ENCODE measurements at regions not wholly inside any gene's neighbourhood (a gene's known extent, or its start where the extent isn't known, plus 50 kb on each side); places are given as distances from the start of the nearest gene placed in this dataset.
"Not testable (repeated sequence)": the region's sequence is repeated elsewhere in the genome, so short reads cannot be mapped to it uniquely, and the experiment has no call there.

DNA sequence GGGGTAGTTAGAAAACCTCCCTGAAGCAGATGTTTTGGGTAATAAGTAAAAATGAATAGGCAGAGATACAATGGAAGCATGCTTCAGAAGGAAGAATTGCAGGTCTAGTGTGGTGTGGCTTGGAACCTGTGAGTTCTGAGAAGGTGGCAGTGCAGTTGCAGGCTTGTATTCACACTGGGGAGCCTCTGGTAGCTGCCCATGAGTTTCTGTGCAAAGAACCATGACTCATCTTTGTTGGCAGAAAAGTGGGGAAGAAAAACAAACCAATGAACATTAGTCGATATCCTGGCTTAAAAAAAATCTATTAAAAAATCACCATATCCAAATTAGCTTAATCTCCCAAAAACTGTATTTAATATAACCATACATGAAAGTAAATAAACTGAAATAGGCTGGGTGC lies 232.6 kb downstream of the FAT3 start:
- Mint-ChIP-seq H3K27ac (no peak overlapping the region), H3K4me3 (no peak overlapping the region), H3K4me1 (no peaks in the 10 kb centered on the region), H3K27me3 (no peaks in the 10 kb centered on the region), H3K9me3 (peaks cover 0 to 8% of the 10 kb centered on the region in 2 donors)
- DNase-seq (no peak), ATAC-seq (no peak)

DNA sequence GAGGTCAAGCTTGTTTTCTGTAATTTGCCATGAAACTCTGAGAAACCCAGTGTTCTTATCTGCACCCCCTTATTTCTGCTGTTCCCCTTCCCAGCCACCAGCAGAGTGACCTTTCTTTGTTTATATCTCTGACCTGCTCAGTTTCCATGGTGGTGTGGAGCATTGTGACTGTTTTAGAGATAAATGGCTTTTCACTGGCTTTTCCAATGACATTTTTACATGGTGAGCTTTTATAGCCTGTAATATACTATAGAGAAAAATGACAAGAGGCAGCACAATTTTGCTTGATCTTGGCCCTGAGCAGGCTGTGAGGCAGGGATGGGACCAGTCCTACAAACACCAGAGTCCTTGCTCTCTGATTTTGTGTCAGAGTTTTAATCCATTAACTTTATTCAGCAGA lies 233.9 kb downstream of the FAT3 start:
- no peaks in the 10 kb centered on the region for H3K4me1 Mint-ChIP-seq
- H3K27me3 Mint-ChIP-seq: no peaks in the 10 kb centered on the region
- DNase-seq: no peak
- H3K4me3 Mint-ChIP-seq: no peak overlapping the region
- H3K9me3 Mint-ChIP-seq: peaks cover 0 to 8% of the 10 kb centered on the region in 2 donors
- no peak for ATAC-seq
- no peak overlapping the region for H3K27ac Mint-ChIP-seq

DNA sequence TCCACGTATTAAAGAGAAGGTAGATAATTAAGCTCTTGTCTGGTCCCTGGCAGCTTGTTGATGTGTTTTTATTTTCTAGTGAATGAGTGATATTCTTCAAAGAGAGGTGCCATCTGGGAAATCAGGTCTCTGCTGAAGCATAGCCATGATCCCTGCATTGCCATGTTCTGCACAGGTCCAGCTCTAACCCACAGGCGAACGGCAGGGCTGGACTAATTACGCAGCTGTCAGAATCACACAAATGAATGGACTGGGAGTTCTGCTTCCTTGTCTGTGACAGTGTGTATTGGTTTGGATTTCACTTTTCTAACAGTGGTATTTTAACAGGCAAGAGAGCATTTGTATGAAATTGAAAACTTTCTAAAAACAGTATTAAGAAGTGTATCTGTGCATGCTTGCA lies 235.6 kb downstream of the FAT3 start:
- Mint-ChIP-seq H3K27me3 (no peaks in the 10 kb centered on the region), H3K27ac (no peak overlapping the region), H3K9me3 (peaks cover 0 to 8% of the 10 kb centered on the region in 2 donors), H3K4me3 (no peak overlapping the region), H3K4me1 (no peaks in the 10 kb centered on the region)
- no peak for ATAC-seq
- DNase-seq: no peak

GRCh38 chr11:92461447-92461846 lies 236.8 kb downstream of the FAT3 start:
- no peaks in the 10 kb centered on the region for H3K27me3 Mint-ChIP-seq
- no peak overlapping the region for H3K27ac Mint-ChIP-seq
- no peak overlapping the region for H3K4me3 Mint-ChIP-seq
- no peaks in the 10 kb centered on the region for H3K4me1 Mint-ChIP-seq
- DNase-seq (no peak), ATAC-seq (no peak)
- H3K9me3 Mint-ChIP-seq: peaks cover 0 to 8% of the 10 kb centered on the region in 2 donors

GRCh38 chr11:92462821-92463220 lies 238.2 kb downstream of the FAT3 start:
- Mint-ChIP-seq H3K27me3 (no peaks in the 10 kb centered on the region), H3K4me1 (no peaks in the 10 kb centered on the region), H3K4me3 (no peak overlapping the region), H3K9me3 (no peaks in the 10 kb centered on the region), H3K27ac (no peak overlapping the region)
- ATAC-seq (no peak), DNase-seq (no peak)

- ATAC-seq: no peak
- Mint-ChIP-seq H3K9me3 (no peaks in the 10 kb centered on the region), H3K4me1 (no peaks in the 10 kb centered on the region), H3K27ac (no peak overlapping the region), H3K27me3 (no peaks in the 10 kb centered on the region), H3K4me3 (no peak overlapping the region)
- DNase-seq: no peak
These were observed 240.2 kb downstream of the FAT3 start for GRCh38 chr11:92464822-92465221.

GRCh38 chr11:92465410-92465809 lies 240.8 kb downstream of the FAT3 start:
- H3K4me1 Mint-ChIP-seq, H3K27ac Mint-ChIP-seq, H3K9me3 Mint-ChIP-seq, DNase-seq, H3K4me3 Mint-ChIP-seq, ATAC-seq, H3K27me3 Mint-ChIP-seq: not testable (repeated sequence)

- ATAC-seq: no peak
- no peaks in the 10 kb centered on the region for H3K27me3 Mint-ChIP-seq
- no peak for DNase-seq
- H3K9me3 Mint-ChIP-seq: no peaks in the 10 kb centered on the region
- H3K27ac Mint-ChIP-seq: no peak overlapping the region
- no peak overlapping the region for H3K4me3 Mint-ChIP-seq
- H3K4me1 Mint-ChIP-seq: no peaks in the 10 kb centered on the region
These were observed 249.1 kb downstream of the FAT3 start for GRCh38 chr11:92473736-92474135.

DNA sequence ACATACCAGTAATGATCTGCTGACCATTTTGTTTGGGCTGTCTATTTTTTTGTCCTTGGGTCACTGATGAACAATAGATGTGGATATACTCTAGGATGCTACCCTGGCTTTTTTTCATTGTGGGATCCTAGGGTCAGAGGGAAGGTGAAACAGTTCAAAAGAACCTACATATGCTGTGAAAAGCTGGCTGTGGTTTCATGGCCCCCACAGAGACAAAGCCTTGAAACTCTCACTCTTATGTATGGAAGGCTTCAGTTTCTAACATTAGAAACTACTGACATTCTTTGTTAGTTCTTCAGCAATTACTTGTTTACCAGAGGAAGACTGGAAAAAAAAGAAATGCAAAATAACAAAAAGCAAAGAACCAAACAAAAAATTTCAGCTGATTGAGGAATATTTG lies 250.7 kb downstream of the FAT3 start:
- no peaks in the 10 kb centered on the region for H3K27me3 Mint-ChIP-seq
- no peaks in the 10 kb centered on the region for H3K4me1 Mint-ChIP-seq
- H3K4me3 Mint-ChIP-seq: no peak overlapping the region
- DNase-seq: no peak
- no peak overlapping the region for H3K27ac Mint-ChIP-seq
- ATAC-seq: no peak
- H3K9me3 Mint-ChIP-seq: no peaks in the 10 kb centered on the region

DNA sequence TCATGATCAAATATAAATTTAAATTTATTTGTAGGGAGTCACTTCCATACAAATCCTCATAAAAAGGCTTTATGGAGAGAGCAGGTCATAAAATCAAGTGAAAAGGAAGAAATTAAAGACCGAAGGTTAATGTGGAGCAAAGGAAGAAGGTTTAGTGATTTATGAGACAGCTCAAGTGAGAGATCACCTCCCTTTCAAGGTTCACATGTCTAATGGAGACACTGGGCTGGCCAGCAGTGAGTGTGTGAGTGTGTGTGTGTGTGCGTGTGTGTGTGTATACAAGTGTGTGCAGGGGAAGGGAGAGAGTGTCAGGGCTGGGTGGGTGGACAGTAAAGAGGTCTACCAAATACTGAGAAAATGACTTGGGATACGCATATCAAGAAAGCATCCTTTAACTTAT lies 251.2 kb downstream of the FAT3 start:
- Mint-ChIP-seq H3K9me3 (no peaks in the 10 kb centered on the region), H3K4me3 (no peak overlapping the region), H3K4me1 (no peaks in the 10 kb centered on the region), H3K27me3 (no peaks in the 10 kb centered on the region), H3K27ac (no peak overlapping the region)
- ATAC-seq (no peak), DNase-seq (no peak)

- no peaks in the 10 kb centered on the region for H3K4me1 Mint-ChIP-seq
These were observed 253.1 kb downstream of the FAT3 start for GRCh38 chr11:92477686-92478085.

GRCh38 chr11:92480499-92480898 lies 255.9 kb downstream of the FAT3 start:
- H3K9me3 Mint-ChIP-seq: no peaks in the 10 kb centered on the region
- H3K27me3 Mint-ChIP-seq: no peaks in the 10 kb centered on the region
- H3K27ac Mint-ChIP-seq: no peak overlapping the region
- ATAC-seq: no peak
- H3K4me3 Mint-ChIP-seq: no peak overlapping the region
- no peak for DNase-seq
- H3K4me1 Mint-ChIP-seq: no peaks in the 10 kb centered on the region

More at GRCh38 chr11:92477686-92478085, 253.1 kb downstream of the FAT3 start:
- Mint-ChIP-seq H3K4me3 (no peak overlapping the region), H3K9me3 (no peaks in the 10 kb centered on the region), H3K27me3 (no peaks in the 10 kb centered on the region), H3K27ac (no peak overlapping the region)
- no peak for DNase-seq
- no peak for ATAC-seq

DNA sequence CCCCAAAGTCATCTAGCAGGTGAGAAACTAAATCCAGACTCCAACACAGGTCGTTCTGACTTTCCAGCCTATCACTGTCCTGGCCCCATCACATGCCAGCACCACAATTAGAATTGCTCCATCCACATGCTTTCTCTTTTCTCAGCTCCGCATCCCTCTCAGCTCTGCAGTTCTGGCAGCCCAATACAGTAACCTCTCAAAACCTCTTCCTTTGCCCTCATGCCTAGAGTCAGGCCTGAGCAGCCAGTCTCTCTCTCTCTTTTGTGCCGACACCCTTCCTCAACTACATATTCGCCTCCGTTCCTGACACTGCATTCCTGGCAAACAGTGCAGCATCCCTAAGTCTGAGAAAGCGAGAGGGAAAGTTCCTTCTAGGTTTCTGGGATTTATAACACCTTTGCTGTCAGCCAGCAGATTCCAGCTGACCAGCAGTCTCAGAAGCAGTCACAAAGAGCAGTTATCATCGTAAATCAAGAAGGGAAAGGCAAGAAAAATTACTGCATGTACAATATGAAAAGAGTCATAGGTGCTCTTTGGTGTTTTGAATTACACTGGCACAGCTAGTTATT lies 258.0 kb downstream of the FAT3 start:
- no peak overlapping the region for H3K4me3 Mint-ChIP-seq
- DNase-seq (no peak), ATAC-seq (no peak)
- no peaks in the 10 kb centered on the region for H3K9me3 Mint-ChIP-seq
- H3K4me1 Mint-ChIP-seq: no peaks in the 10 kb centered on the region
- no peak overlapping the region for H3K27ac Mint-ChIP-seq
- H3K27me3 Mint-ChIP-seq: no peaks in the 10 kb centered on the region

GRCh38 chr11:92484570-92484969 lies 260.0 kb downstream of the FAT3 start:
- no peak overlapping the region for H3K27ac Mint-ChIP-seq
- no peak overlapping the region for H3K4me3 Mint-ChIP-seq
- no peak for DNase-seq
- no peaks in the 10 kb centered on the region for H3K9me3 Mint-ChIP-seq
- no peak for ATAC-seq
- H3K27me3 Mint-ChIP-seq: no peaks in the 10 kb centered on the region
- H3K4me1 Mint-ChIP-seq: no peaks in the 10 kb centered on the region

DNA sequence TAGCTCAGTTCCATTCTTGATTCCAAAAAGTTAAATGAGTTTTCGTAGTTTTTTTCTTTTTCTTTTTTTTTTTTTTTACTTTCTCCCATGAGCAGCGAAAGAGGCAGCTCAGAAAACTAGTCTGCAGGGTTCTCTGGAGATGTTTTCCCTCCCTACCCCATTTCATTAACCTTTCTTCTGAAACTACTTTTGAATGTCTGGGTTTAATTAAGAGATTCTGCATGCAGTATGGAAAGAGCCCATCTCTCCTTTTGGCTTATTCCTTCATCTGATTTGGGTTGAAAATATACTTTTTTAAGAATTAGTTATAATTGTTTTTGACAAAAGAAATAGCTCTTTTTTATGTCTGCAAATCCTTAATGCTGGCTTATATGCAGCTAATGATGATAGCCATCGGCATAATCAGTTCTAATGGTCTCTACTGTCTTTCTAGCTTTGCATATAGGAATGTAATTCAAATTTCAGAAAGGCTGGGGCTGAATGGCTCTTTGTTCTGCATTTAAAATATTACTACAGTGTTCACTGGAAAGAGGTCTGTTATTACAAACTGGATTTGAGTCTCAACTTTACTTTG lies 265.3 kb downstream of the FAT3 start:
- H3K4me3 Mint-ChIP-seq: no peak overlapping the region
- no peak overlapping the region for H3K27ac Mint-ChIP-seq
- no peaks in the 10 kb centered on the region for H3K9me3 Mint-ChIP-seq
- DNase-seq (no peak), ATAC-seq (no peak)
- H3K4me1 Mint-ChIP-seq: no peaks in the 10 kb centered on the region
- H3K27me3 Mint-ChIP-seq: no peaks in the 10 kb centered on the region

DNA sequence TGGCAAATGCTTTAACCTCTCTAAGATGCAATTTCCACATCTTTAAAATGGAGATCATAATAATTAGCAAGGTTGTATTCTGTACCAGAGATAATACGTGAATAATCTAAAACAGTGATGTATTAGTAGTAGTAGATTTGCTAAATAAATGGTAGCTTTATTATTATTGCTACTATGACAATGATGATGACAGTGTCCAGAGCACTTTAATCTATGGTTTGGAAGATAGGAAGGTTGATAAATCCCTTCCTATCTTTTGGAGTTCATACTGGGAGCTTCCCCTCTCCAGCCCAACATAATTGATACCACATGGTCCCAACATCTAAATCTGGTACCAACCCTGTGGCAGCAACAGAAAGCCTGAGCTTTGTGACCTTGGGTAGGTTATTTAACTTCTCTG lies 267.8 kb downstream of the FAT3 start:
- Mint-ChIP-seq H3K27ac (no peak overlapping the region), H3K4me1 (no peaks in the 10 kb centered on the region), H3K27me3 (no peaks in the 10 kb centered on the region), H3K9me3 (no peaks in the 10 kb centered on the region), H3K4me3 (no peak overlapping the region)
- ATAC-seq (no peak), DNase-seq (no peak)

GRCh38 chr11:92495107-92495793 lies 270.6 kb downstream of the FAT3 start:
- ATAC-seq (no peak), DNase-seq (no peak)
- H3K4me1 Mint-ChIP-seq: no peaks in the 10 kb centered on the region
- H3K27me3 Mint-ChIP-seq: no peaks in the 10 kb centered on the region
- H3K4me3 Mint-ChIP-seq: no peak overlapping the region
- no peaks in the 10 kb centered on the region for H3K9me3 Mint-ChIP-seq
- no peak overlapping the region for H3K27ac Mint-ChIP-seq
